GM18907 (cell line): ENCODE measurements at regions not wholly inside any gene's neighbourhood (a gene's known extent, or its start where the extent isn't known, plus 50 kb on each side); places are given as distances from the start of the nearest gene placed in this dataset.

Source experiments
- ATAC-seq: cut with Tn5 transposase; IDR thresholded peaks from one replicate; pipeline ENCODE4 v1.9.1; 2021; ENCODE audit warnings: mild to moderate bottlenecking, moderate library complexity; ENCODE audit not compliant: unreplicated experiment

DNA sequence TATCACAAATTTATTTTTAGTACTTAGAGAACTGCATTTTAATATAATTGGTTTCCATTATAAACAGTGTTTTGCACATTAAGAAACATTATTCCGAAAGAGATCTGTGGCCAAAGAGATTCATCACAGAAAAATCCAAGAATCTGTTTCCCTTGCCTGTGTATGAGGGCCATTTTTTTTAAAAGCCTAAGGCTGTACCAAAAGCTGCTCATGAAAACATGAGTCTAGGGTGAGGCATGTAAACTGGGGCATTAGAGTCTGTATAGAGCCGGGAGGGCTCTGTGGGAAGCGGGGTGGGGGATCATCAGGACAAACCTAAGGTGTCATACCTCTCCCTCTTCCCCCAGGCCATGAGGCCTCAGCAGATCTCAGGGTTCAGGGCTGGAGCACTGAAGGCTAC, 223.8 kb downstream of the FBXO15 start:
- no peak for ATAC-seq

DNA sequence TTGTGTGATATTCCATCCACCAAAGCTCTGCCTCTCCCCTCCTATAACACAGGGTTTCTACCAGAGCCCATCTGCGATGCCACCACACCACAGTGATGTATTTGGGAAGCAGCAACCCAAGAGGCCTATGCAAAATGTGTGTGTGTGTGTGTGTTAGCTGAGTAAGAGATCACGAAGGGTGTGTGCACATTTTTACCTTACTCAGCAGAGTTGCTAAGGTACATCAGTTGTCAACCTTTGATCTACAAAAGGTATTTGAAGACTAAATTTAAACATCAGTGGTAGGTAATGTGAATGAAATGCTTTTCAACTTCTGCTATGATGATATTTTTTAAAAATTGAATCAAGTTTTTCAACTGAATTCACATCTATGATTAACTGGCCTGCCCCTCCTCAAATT, 227.6 kb downstream of the FBXO15 start:
- ATAC-seq = no peak

- no peak for ATAC-seq
Observed at GRCh38 chr18:73918816-73919215, 228.8 kb downstream of the FBXO15 start.

- no peak for ATAC-seq
Observed at GRCh38 chr18:73917046-73917445, 230.6 kb downstream of the FBXO15 start.

DNA sequence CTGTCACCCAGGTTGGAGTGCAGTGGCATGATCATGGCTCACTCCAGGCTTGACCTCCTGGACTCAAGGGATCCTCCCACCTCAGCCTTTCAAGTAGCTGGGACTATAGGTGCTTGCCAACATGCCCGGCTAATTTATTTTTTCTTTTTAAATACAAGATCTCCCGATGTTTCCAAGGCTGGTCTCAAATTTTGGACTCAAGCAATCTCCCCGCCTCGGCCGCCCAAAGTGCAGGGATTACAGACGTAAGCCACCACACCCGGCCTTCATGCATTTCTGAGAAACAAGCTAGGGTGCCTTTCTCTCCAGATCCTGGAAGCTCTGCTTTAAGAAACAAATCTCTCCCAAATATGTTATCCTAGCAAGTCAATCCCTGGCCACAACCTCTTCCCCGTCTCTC, 234.1 kb downstream of the FBXO15 start:
- no peak for ATAC-seq

GRCh38 chr18:73908323-73908722, 239.3 kb downstream of the FBXO15 start:
- ATAC-seq = no peak

- no peak for ATAC-seq
Observed at GRCh38 chr18:73901566-73901965, 246.1 kb downstream of the FBXO15 start.

DNA sequence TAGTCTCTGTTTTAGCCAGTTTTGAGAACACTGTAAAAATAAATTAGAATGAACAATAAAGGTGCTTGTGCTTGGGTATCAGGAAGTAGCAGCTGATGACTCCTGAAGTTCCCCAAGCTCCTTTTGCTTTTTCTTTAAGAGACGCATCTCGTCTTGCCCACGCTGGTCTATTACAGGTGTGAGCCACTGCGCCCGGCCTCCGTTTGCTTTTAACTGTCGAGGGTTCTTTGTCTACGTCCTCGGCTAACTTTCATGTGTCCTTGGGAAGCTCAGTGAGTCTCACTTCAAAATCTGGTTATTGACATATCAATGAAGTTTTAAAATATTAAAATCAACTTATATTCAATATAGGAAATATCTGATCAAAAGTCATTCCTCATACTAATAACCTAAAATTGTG, 246.5 kb downstream of the FBXO15 start:
- ATAC-seq = no peak

GRCh38 chr18:73900106-73900835, 247.4 kb downstream of the FBXO15 start:
- ATAC-seq = no peak

DNA sequence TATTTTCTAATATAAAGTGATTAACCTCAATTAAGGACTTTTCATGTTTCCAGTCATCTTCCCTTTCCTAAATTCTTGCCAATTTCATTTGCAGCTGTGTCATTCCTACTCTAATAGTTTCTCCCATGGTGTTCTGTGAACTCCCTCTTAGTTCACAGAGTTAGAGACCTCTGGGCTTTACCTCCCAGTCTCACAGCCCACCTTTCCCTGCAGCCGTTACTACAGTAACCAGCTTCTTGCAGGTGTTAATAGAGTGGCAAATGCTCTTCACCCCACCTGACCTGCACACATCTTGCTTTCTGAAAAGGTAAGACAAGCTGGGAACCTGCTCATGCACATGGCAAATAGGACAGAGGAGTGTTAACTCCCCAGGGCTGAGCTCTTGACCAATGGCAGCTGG, 250.1 kb downstream of the FBXO15 start:
- no peak for ATAC-seq

DNA sequence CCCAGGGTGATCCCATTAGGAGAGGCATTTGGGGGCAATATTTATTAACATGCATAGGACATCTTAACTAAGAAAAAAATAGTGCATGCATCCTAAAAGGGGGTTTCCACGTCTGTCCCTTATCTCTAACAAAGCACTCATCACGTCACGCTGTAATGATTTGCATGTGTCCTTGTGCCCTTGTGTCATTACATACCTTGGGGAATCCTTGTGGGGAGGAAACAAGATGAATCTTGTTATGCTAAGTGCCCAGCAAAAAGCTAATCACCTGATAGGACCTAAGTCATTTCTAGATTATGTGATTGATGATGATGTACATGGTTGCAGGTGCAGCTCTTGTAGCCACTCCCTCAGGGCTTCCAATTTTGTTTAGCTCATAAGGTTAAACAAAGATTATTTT, 250.9 kb downstream of the FBXO15 start:
- no peak for ATAC-seq

GRCh38 chr18:73895701-73896100, 251.9 kb downstream of the FBXO15 start:
- no peak for ATAC-seq

DNA sequence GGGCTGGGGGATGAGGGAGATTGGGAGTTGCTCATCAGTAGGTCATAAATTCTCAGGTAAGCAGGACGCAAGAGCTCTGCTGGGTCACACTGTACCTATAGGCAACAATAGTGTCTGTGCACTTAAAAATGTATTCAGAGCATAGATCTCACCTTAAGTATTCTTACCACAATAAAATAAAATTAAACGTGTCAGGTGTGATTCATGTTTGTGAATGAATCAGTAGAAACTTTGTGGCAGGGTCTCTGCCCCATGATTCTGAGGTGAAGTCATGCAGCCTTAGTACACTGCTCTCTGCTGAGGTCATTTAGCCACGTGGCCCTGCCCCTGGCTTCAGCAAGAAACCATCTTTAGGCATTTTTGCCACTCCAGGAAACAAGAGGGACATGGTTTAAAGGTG, 253.8 kb downstream of the FBXO15 start:
- ATAC-seq = no peak

GRCh38 chr18:73891572-73892421, 255.8 kb downstream of the FBXO15 start:
- no peak for ATAC-seq

DNA sequence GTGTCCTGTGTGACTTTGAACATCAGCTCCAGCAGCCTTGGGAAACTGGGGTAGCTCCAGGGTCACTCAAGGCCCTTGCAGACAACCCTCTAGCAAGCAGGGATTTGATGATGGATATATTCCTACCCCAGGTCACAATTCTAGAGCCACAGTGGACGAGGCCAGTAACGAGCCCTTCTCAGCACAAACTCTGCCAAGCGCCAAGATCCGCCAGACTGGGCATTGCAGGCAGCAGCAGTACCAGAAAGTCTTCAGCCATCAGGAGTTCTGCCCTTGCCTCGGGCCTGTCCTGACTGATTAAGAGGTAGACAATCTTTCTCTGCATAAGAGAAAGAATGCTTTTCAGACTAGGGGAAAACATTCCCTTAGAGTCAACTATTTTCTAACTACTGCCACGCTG, 259.1 kb downstream of the FBXO15 start:
- no peak for ATAC-seq

DNA sequence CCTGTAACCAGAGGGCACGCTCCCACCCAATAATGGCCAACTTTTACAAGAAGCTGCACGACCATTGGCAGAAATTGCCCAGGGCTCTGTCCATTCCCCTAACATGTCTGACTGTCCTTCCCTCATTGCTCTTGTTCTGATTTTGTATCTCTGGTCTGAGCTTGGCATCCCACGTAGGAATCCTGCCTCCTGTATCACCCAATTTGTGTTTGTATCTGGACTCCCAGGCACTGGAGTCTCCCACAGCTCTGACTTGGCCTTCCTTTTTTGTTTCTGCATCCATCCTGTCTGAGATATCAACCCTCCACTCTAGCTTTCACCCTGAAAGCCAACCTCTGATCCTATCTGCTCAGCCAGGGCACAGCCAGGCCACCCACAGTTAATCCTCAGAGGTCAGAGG, 259.8 kb downstream of the FBXO15 start:
- no peak for ATAC-seq

DNA sequence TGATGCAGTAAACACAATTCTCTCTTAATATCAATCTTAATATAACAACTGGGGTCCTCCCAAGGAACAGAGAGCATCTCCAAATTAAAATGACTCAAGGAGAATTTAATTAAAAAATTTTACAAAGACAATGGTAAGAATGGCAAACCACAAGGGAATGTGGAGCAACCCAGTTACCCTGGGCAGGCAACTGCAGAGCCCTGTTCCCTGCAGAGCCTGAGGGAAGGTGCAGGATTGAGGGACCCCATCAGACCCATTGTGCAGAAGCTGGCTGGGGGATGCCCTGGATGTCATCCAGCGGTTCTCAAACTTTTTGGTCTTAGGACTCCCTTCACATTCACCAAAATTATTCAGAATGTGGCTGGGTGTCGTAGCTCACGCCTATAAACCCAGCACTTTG, 262.8 kb downstream of the FBXO15 start:
- no peak for ATAC-seq

DNA sequence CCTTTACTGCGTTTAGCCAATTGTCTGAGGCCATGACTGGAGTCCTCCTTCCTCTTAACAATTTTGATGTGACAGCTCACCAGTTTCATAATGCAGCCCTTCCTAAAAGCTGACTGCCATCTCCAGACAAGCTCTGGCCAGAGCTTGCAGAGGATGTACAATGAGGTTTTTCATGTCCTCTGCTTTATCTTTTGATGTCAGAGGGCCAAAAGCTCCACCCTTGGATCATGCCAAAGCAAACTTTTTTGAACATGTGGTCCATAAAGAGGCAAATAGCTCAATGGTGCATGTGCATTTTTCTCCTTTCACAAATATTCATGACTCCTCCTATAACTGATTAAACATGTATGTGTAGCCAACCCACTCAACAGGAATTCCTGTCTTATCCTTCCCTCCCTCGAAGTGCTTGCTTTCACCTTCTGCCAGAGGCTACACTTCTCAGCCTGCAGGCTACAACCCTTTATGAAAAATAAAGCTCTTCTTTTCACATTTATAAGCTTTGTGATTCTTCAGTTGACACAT, 266.2 kb downstream of the FBXO15 start:
- no peak for ATAC-seq

DNA sequence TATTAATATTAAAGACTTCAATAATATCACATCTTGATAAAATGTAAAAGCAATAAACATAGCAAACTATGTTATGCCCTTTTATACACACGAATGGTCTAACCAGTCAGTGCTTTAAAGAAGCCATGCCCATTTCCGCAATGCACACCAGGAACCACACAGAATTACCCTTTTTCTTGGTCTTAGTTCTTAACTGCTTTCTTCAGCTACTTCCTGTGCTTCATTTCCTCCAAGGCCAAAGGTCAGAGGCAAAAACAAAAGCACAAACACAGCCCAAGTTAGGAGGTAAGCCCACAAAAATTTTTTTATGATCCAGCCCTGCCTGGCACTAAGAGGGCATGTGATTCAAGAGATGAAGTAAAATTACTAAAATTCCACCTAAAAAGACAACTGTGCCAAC, 267.2 kb downstream of the FBXO15 start:
- ATAC-seq = no peak

DNA sequence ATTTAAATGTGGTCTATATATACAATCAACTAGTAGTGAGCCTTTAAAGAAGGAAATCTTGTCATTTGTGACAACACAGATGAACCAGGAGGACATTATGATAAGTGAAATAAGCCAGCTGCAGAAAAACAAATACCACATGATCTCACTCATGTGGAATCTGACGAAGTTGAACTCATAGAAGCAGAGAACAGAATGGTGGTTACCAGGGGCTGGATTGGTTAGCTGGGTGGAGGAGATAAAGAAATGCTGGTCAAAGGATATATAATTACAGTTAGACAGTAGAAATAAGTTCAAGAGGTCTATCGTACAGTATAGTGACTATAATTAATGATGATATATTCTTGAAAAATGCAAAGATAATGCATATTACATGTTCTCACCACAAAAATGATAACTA, 267.9 kb downstream of the FBXO15 start:
- no peak for ATAC-seq

GRCh38 chr18:73879328-73879727, 268.3 kb downstream of the FBXO15 start:
- no peak for ATAC-seq

GRCh38 chr18:73869182-73869581, 278.5 kb downstream of the FBXO15 start:
- no peak for ATAC-seq
